H1 (cell line): ENCODE measurements at regions not wholly inside any gene's neighbourhood (a gene's known extent, or its start where the extent isn't known, plus 50 kb on each side); places are given as distances from the start of the nearest gene placed in this dataset.

Source experiments
- CTCF ChIA-PET: fragments of 300-600 bp; sonication (Branson Sonifier 250); formaldehyde crosslinking; loops from one replicate; lab custom pipeline; 2021; ENCODE audit not compliant: partially characterized antibody; lab: Charles Lee
- POLR2A ChIA-PET: fragments of 300-600 bp; sonication (Branson Sonifier 250); formaldehyde crosslinking; loops from one replicate; lab custom pipeline; 2021; ENCODE audit warnings: inconsistent platforms; ENCODE audit not compliant: partially characterized antibody; lab: Charles Lee
- DNase-seq, 2 experiments: peaks; one replicate each; pipeline versions ENCODE4 v3.0.0 to v3.0.0-alpha.2; 2010 to 2022; ENCODE audit warnings: low spot score in 2 of 2, low read depth in 1 of 2, mixed read lengths in 1 of 2
- FAIRE-seq: peaks from 2 replicates; lab custom pipeline; 2011; peaks lifted over from hg19 to GRCh38; lab: Jason Lieb, UNC
- H2AFZ ChIP-seq: 2 replicates; pipeline ENCODE4 v1.8.1; 2012; ENCODE audit warnings: low read length, inconsistent platforms
- H2AK5ac ChIP-seq: 2 replicates; pipeline ENCODE4 v1.6.1; 2013; ENCODE audit warnings: low read depth, low read length
- H2BK120ac ChIP-seq: replicated peaks from 2 replicates; pipeline ENCODE3; 2013; ENCODE audit warnings: low read depth, low read length, inconsistent platforms
- H2BK12ac ChIP-seq: 2 replicates; pipeline ENCODE4 v1.6.1; 2013; ENCODE audit warnings: low read depth, low read length
- H2BK15ac ChIP-seq: 2 replicates; pipeline ENCODE4 v1.6.1; 2013; ENCODE audit warnings: low read length
- H2BK20ac ChIP-seq: 2 replicates; pipeline ENCODE4 v1.6.1; 2013; ENCODE audit warnings: low read length
- H2BK5ac ChIP-seq: 2 replicates; pipeline ENCODE4 v1.6.1; 2013; ENCODE audit warnings: low read depth, low read length
- H3K14ac ChIP-seq: 2 replicates; pipeline ENCODE4 v1.6.1; 2013; ENCODE audit warnings: inconsistent platforms; ENCODE audit not compliant: insufficient read length
- H3K18ac ChIP-seq: 2 replicates; pipeline ENCODE4 v1.6.1; 2013; ENCODE audit warnings: low read length; ENCODE audit errors: extremely low read depth
- H3K23ac ChIP-seq: 2 replicates; pipeline ENCODE4 v1.6.1; 2013; ENCODE audit warnings: inconsistent platforms; ENCODE audit not compliant: insufficient read length
- H3K23me2 ChIP-seq: 2 replicates; pipeline ENCODE4 v1.6.1; 2013; ENCODE audit warnings: low read depth, low read length
- H3K27ac ChIP-seq: 2 replicates; pipeline ENCODE4 v1.6.1; 2011; ENCODE audit warnings: low read depth, low read length, inconsistent platforms
- H3K27me3 ChIP-seq, 4 experiments: replicated peaks in 1 of 4; 1 replicate in 1 of 4; 2 replicates in 3 of 4; pipeline versions ENCODE4 v1.6.1 to v1.8.1; 2011 to 2013; ENCODE audit warnings: low read length in 3 of 4, mild to moderate bottlenecking in 3 of 4, inconsistent platforms in 2 of 4, mixed read lengths in 2 of 4, moderate library complexity in 1 of 4; ENCODE audit not compliant: control insufficient read depth in 3 of 4, insufficient read depth in 3 of 4; ENCODE audit errors: extremely low read depth in 1 of 4
- H3K36me3 ChIP-seq, 4 experiments: 2 replicates each; pipeline versions ENCODE4 v1.6.1 to v1.8.1; 2011 to 2013; ENCODE audit warnings: mild to moderate bottlenecking in 4 of 4, low read length in 3 of 4, moderate library complexity in 2 of 4, control low read depth in 1 of 4, inconsistent platforms in 1 of 4; ENCODE audit not compliant: insufficient read depth in 4 of 4, control insufficient read depth in 2 of 4
- H3K4ac ChIP-seq: replicated peaks from 2 replicates; pipeline ENCODE3; 2013; ENCODE audit warnings: low read length, low read depth, mixed read lengths, inconsistent platforms; ENCODE audit not compliant: insufficient read length
- H3K4me1 ChIP-seq, 4 experiments: replicated peaks in 1 of 4; 1 replicate in 1 of 4; 2 replicates in 3 of 4; pipeline versions ENCODE4 v1.6.1 to v1.8.1; 2011 to 2013; ENCODE audit warnings: low read length in 3 of 4, inconsistent platforms in 2 of 4, mixed read lengths in 1 of 4; ENCODE audit not compliant: insufficient read depth in 4 of 4, control insufficient read depth in 3 of 4
- H3K4me2 ChIP-seq, 2 experiments: 2 replicates each; pipeline versions ENCODE4 v1.6.1 to v1.8.1; 2011 to 2013; ENCODE audit warnings: low read depth in 2 of 2, low read length in 2 of 2, control low read depth in 1 of 2, inconsistent platforms in 1 of 2, mild to moderate bottlenecking in 1 of 2; ENCODE audit not compliant: insufficient read depth in 1 of 2
- H3K4me3 ChIP-seq, 4 experiments: fragments of 200-600, 300-600 bp in 1 of 4; sonication (generic), shearing (Covaris generic), sonication (Bioruptor Twin) in 1 of 4; 2 replicates each; pipeline versions ENCODE4 v1.5.1 to v1.8.1; 2011 to 2016; ENCODE audit warnings: low read length in 4 of 4, low read depth in 3 of 4, control low read depth in 2 of 4, inconsistent platforms in 2 of 4, mild to moderate bottlenecking in 2 of 4, mixed read lengths in 1 of 4, moderate library complexity in 1 of 4; ENCODE audit not compliant: insufficient read depth in 2 of 4; ENCODE audit errors: extremely low read depth in 1 of 4
- H3K56ac ChIP-seq: replicated peaks from 2 replicates; pipeline ENCODE3; 2013; ENCODE audit warnings: low read depth, mild to moderate bottlenecking, mixed read lengths, low read length, inconsistent platforms; ENCODE audit not compliant: insufficient read length
- H3K79me1 ChIP-seq: 2 replicates; pipeline ENCODE4 v1.6.1; 2013; ENCODE audit warnings: low read depth, low read length, control low read depth
- H3K79me2 ChIP-seq, 2 experiments: 2 replicates each; pipeline versions ENCODE4 v1.6.1 to v1.8.1; 2012 to 2013; ENCODE audit warnings: low read length in 2 of 2, mild to moderate bottlenecking in 2 of 2, inconsistent platforms in 1 of 2; ENCODE audit not compliant: insufficient read depth in 2 of 2, control insufficient read depth in 1 of 2
- H3K9ac ChIP-seq, 4 experiments: replicated peaks in 1 of 4; 1 replicate in 1 of 4; 2 replicates in 3 of 4; pipeline versions ENCODE4 v1.6.1 to v1.8.1; 2011 to 2013; ENCODE audit warnings: low read depth in 3 of 4, low read length in 3 of 4, control low read depth in 2 of 4, mild to moderate bottlenecking in 2 of 4, moderate library complexity in 2 of 4, inconsistent platforms in 1 of 4; ENCODE audit errors: extremely low read depth in 1 of 4
- H3K9me3 ChIP-seq, 2 experiments: 2 replicates each; pipeline versions ENCODE4 v1.6.1 to v1.8.1; 2012 to 2013; ENCODE audit warnings: mild to moderate bottlenecking in 2 of 2, moderate library complexity in 2 of 2, control low read depth in 1 of 2, inconsistent platforms in 1 of 2, low read depth in 1 of 2, low read length in 1 of 2, mixed read lengths in 1 of 2; ENCODE audit not compliant: insufficient read depth in 2 of 2
- H4K20me1 ChIP-seq, 2 experiments: replicated peaks in 1 of 2; 2 replicates each; pipeline versions ENCODE3 to v1.8.1; 2011 to 2013; ENCODE audit warnings: inconsistent platforms in 2 of 2, low read length in 2 of 2, mild to moderate bottlenecking in 1 of 2; ENCODE audit not compliant: insufficient read depth in 2 of 2, control insufficient read depth in 1 of 2
- H4K5ac ChIP-seq: 2 replicates; pipeline ENCODE4 v1.6.1; 2013; ENCODE audit warnings: low read length, low read depth, mixed read lengths, inconsistent platforms; ENCODE audit not compliant: insufficient read length
- H4K8ac ChIP-seq: 2 replicates; pipeline ENCODE4 v1.8.0; 2013; ENCODE audit warnings: mild to moderate bottlenecking, moderate library complexity, low read length, inconsistent platforms; ENCODE audit not compliant: insufficient read depth; ENCODE audit errors: extremely low read depth
- H4K91ac ChIP-seq: replicated peaks from 2 replicates; pipeline ENCODE3; 2013; ENCODE audit warnings: low read length, mixed read lengths, inconsistent platforms; ENCODE audit not compliant: insufficient read length
- BACH1 ChIP-seq: IDR thresholded peaks from 2 replicates; pipeline ENCODE4 v1.6.1; 2012; ENCODE audit warnings: low read length, improper control_type of control experiment
- BRCA1 ChIP-seq: IDR thresholded peaks from 2 replicates; pipeline ENCODE4 v1.6.1; 2012; ENCODE audit warnings: low read depth, low read length, improper control_type of control experiment
- CBX8 ChIP-seq: fragments of 300-800, 300-1000 bp; sonication (generic); IDR thresholded peaks from 2 replicates; pipeline ENCODE4 v1.7.1; 2016; ENCODE audit warnings: low read depth, low read length, borderline replicate concordance
- CREB1 ChIP-seq: IDR thresholded peaks from 2 replicates; pipeline ENCODE4 v1.6.1; 2012; ENCODE audit warnings: inconsistent platforms
- EGR1 ChIP-seq: IDR thresholded peaks from 2 replicates; pipeline ENCODE4 v1.6.1; 2011; ENCODE audit warnings: low read depth, low read length, borderline replicate concordance
- EZH2 ChIP-seq: fragments of 200-600 bp; sonication (generic); IDR thresholded peaks from 2 replicates; pipeline ENCODE4 v1.7.1; 2012; ENCODE audit warnings: low read depth, mild to moderate bottlenecking, moderate library complexity, low read length, inconsistent platforms; ENCODE audit not compliant: severe bottlenecking
- GTF2F1 ChIP-seq: IDR thresholded peaks from 2 replicates; pipeline ENCODE4 v1.6.1; 2012; ENCODE audit warnings: low read depth, low read length, improper control_type of control experiment, borderline replicate concordance
- KDM5A ChIP-seq: fragments of 200-600 bp; IDR thresholded peaks from 2 replicates; pipeline ENCODE4 v1.7.1; 2012; ENCODE audit warnings: mild to moderate bottlenecking, low read length, inconsistent platforms, mixed read lengths
- MAX ChIP-seq: IDR thresholded peaks from 2 replicates; pipeline ENCODE4 v1.6.1; 2012; ENCODE audit warnings: inconsistent platforms
- TBP ChIP-seq: IDR thresholded peaks from 2 replicates; pipeline ENCODE4 v1.6.1; 2011; ENCODE audit warnings: low read depth, low read length, improper control_type of control experiment
- TCF12 ChIP-seq: IDR thresholded peaks from 2 replicates; pipeline ENCODE4 v1.6.1; 2011; ENCODE audit warnings: low read depth, mild to moderate bottlenecking, low read length
- USF2 ChIP-seq: IDR thresholded peaks from 2 replicates; pipeline ENCODE4 v1.6.1; 2011; ENCODE audit warnings: low read length, improper control_type of control experiment
- WGBS, 2 experiments: shearing (Covaris generic) in 1 of 2; methylation state at CpG; one replicate each; pipeline versions ENCODE4 v1.1.6 to v1.1.7; 2013 to 2015; ENCODE audit warnings: low lambda C conversion rate in 2 of 2, mixed read lengths in 2 of 2, inconsistent platforms in 1 of 2, low coverage in 1 of 2, missing lambda C conversion rate in 1 of 2; ENCODE audit not compliant: insufficient replicate concordance in 2 of 2, insufficient coverage in 1 of 2, insufficient read length in 1 of 2; ENCODE audit errors: extremely low coverage in 1 of 2, missing lambda C conversion rate in 1 of 2; 5-methylcytosine and 5-hydroxymethylcytosine counted together

- H4K8ac ChIP-seq: no peak overlapping the region
- no peak overlapping the region for H2BK15ac ChIP-seq
- H3K4me3 ChIP-seq: no peak overlapping the region
- H3K4me1 ChIP-seq: no peaks in the 10 kb centered on the region
- no peaks in the 10 kb centered on the region for H3K36me3 ChIP-seq
- H3K56ac ChIP-seq: no peak overlapping the region
- no peak overlapping the region for H2BK5ac ChIP-seq
- no peaks in the 10 kb centered on the region for H4K20me1 ChIP-seq
- H2BK20ac ChIP-seq: no peak overlapping the region
- H2BK120ac ChIP-seq: no peak overlapping the region
- CTCF ChIA-PET: interaction anchor here (0.7 to 1.1 kb wide), 2 partner anchors 558 to 1048 kb away, joined by 3 read pairs; no protein-coding TSS in a partner anchor
- no peak overlapping the region for H4K5ac ChIP-seq
- H3K27ac ChIP-seq: no peak overlapping the region
- no peak overlapping the region for H2AK5ac ChIP-seq
- H3K14ac ChIP-seq: no peak overlapping the region
- no peaks in the 10 kb centered on the region for H3K27me3 ChIP-seq
- no peak for FAIRE-seq
- H3K9ac ChIP-seq: no peak overlapping the region
- H3K4me2 ChIP-seq: no peak overlapping the region
- H3K9me3 ChIP-seq: no peaks in the 10 kb centered on the region
- no peak for DNase-seq
- H2AFZ ChIP-seq: no peak overlapping the region
- WGBS, 2 experiments: 89% methylated on average over 3 of the region's 3 CpGs; no CpG with 5 or more reads in 1 of the 2 experiments
- no peak overlapping the region for H3K4ac ChIP-seq
- H3K79me2 ChIP-seq: no peaks in the 10 kb centered on the region
- POLR2A ChIA-PET: no interaction called here
- no peak overlapping the region for H4K91ac ChIP-seq
- no peaks in the 10 kb centered on the region for H3K23me2 ChIP-seq
- H3K23ac ChIP-seq: no peak overlapping the region
- H3K79me1 ChIP-seq: no peaks in the 10 kb centered on the region
- no peak overlapping the region for H3K18ac ChIP-seq
- no peak overlapping the region for H2BK12ac ChIP-seq
- TF ChIP-seq MAX: no peak
- TF ChIP-seq TBP: no peak
- no peak for TF ChIP-seq TCF12
- TF ChIP-seq USF2: no peak
- no peak for TF ChIP-seq GTF2F1
- no peak for TF ChIP-seq BRCA1
- no peak for TF ChIP-seq EZH2
- no peak for TF ChIP-seq EGR1
- TF ChIP-seq CREB1: no peak
- no peak for TF ChIP-seq CBX8
- TF ChIP-seq KDM5A: no peak
- TF ChIP-seq BACH1: no peak
These were observed 1441.0 kb downstream of the BRINP3 start for GRCh38 chr1:189036628-189037027.
